ENCODE measurements at regions not wholly inside any gene's neighbourhood (a gene's known extent, or its start where the extent isn't known, plus 50 kb on each side); places are given as distances from the start of the nearest gene placed in this dataset.

DNA sequence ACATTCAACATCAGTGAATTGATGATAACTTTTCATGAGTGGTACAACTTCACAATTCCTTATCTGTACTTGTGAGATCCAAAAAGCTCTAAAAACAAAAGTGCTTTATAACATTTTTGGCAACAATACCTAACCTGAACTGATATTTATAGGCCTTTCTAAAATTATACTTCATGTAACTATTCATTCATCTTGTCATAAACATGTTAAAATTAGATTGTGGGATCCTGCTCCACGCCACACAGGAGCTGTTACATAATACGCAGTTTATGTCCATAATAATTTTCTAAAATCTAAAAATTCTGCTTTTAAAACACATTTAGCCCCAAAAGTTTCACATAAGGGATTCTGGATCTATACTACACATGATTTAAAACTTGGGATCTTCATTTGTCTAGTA is 908.5 kb upstream of the CHAC2 start:
- Histone ChIP-seq H3K36me3 (replicated peaks; ENCODE audit: insufficient read depth, low read depth) (no peaks in the 10 kb centered on the region), H3K9me3 (ENCODE audit: low read depth) (no peaks in the 10 kb centered on the region), H3K79me2 (no peaks in the 10 kb centered on the region), H3K27me3 (no peaks in the 10 kb centered on the region), H3K4me2 (no peak overlapping the region), H2AFZ (no peak overlapping the region), H3K4me1 (ENCODE audit: insufficient read depth) (no peaks in the 10 kb centered on the region), H4K20me1 (ENCODE audit: insufficient read depth, poor library complexity, severe bottlenecking) (no peaks in the 10 kb centered on the region), H3K4me3 (no peak overlapping the region), H3K27ac (no peak overlapping the region), H3K9me2 (replicated peaks; ENCODE audit: insufficient read depth) (no peaks in the 10 kb centered on the region)
- TF ChIP-seq EZH2phosphoT487 (IDR thresholded peaks at IDR 0.05; ENCODE audit: low read depth, severe bottlenecking, unreplicated experiment) (no peak), EZH2 (IDR thresholded peaks at IDR 0.05; ENCODE audit: borderline replicate concordance) (no peak)
- TF ChIP-seq, protein P1, sequence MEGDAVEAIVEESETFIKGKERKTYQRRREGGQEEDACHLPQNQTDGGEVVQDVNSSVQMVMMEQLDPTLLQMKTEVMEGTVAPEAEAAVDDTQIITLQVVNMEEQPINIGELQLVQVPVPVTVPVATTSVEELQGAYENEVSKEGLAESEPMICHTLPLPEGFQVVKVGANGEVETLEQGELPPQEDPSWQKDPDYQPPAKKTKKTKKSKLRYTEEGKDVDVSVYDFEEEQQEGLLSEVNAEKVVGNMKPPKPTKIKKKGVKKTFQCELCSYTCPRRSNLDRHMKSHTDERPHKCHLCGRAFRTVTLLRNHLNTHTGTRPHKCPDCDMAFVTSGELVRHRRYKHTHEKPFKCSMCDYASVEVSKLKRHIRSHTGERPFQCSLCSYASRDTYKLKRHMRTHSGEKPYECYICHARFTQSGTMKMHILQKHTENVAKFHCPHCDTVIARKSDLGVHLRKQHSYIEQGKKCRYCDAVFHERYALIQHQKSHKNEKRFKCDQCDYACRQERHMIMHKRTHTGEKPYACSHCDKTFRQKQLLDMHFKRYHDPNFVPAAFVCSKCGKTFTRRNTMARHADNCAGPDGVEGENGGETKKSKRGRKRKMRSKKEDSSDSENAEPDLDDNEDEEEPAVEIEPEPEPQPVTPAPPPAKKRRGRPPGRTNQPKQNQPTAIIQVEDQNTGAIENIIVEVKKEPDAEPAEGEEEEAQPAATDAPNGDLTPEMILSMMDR (IDR thresholded peaks at IDR 0.05; ENCODE audit: poor library complexity), result no peak
- DNase-seq (ENCODE audit: low spot score), result no peak
- WGBS (ENCODE audit: low lambda C conversion rate, missing lambda C conversion rate), result 87% methylated on average over 2 of the region's 2 CpGs

DNA sequence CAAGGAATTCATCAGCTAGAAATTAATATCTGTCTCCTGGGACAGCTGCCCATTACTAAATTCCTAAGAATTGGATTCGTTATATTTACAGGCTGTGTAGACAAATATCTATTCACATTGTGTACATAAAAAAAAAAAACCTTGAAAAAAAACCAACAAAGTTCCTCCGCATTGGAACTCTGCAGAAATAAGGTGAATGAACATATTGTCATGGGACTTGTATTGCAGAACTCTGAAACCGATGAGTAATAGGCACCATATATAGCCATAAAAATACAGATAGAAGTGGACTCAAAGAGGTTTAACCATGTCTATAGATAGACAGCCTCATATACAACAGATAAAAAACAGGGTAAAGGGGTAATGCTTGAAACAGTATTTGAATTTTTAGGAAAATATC is 909.9 kb upstream of the CHAC2 start:
- Histone ChIP-seq H3K4me2 (no peak overlapping the region), H3K79me2 (no peaks in the 10 kb centered on the region), H4K20me1 (ENCODE audit: insufficient read depth, poor library complexity, severe bottlenecking) (no peaks in the 10 kb centered on the region), H3K9me2 (replicated peaks; ENCODE audit: insufficient read depth) (no peaks in the 10 kb centered on the region), H3K4me3 (no peak overlapping the region), H3K27me3 (no peaks in the 10 kb centered on the region), H3K27ac (no peak overlapping the region), H3K36me3 (replicated peaks; ENCODE audit: insufficient read depth, low read depth) (no peaks in the 10 kb centered on the region), H2AFZ (no peak overlapping the region), H3K9me3 (ENCODE audit: low read depth) (no peaks in the 10 kb centered on the region), H3K4me1 (ENCODE audit: insufficient read depth) (no peaks in the 10 kb centered on the region)
- no peak for DNase-seq (ENCODE audit: low spot score)
- WGBS (ENCODE audit: low lambda C conversion rate, missing lambda C conversion rate), result 74% methylated on average over 3 of the region's 3 CpGs
- TF ChIP-seq EZH2phosphoT487 (IDR thresholded peaks at IDR 0.05; ENCODE audit: low read depth, severe bottlenecking, unreplicated experiment) (no peak), EZH2 (IDR thresholded peaks at IDR 0.05; ENCODE audit: borderline replicate concordance) (no peak)
- TF ChIP-seq, protein P1 (IDR thresholded peaks at IDR 0.05; ENCODE audit: poor library complexity), result no peak

DNA sequence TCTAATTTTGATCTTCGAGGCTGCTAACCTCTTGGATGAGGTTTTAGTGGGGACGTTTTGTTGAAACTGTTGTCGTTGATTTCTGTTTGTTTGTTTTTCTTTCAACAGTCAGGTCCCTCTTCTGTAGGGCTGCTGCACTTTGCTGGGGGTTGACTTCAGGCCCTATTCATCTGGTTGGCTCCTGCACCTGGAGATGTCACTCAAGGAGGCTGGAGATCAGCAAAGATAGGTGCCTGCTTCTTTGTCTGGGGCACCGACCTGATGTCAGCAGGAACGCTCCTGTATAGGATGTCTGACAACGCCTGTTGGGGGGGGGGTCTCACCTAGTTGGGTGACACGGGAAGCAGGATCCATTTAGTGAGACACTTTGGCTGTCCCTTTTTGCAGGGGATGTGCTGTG is 915.6 kb upstream of the CHAC2 start:
- WGBS (ENCODE audit: low lambda C conversion rate, missing lambda C conversion rate), result 90% methylated on average over 7 of the region's 7 CpGs
- Histone ChIP-seq H3K9me3 (ENCODE audit: low read depth) (no peaks in the 10 kb centered on the region), H4K20me1 (ENCODE audit: insufficient read depth, poor library complexity, severe bottlenecking) (no peaks in the 10 kb centered on the region), H3K79me2 (no peaks in the 10 kb centered on the region), H2AFZ (no peak overlapping the region), H3K9me2 (replicated peaks; ENCODE audit: insufficient read depth) (no peaks in the 10 kb centered on the region), H3K4me3 (no peak overlapping the region), H3K27ac (no peak overlapping the region), H3K27me3 (no peaks in the 10 kb centered on the region), H3K4me1 (ENCODE audit: insufficient read depth) (no peaks in the 10 kb centered on the region), H3K36me3 (replicated peaks; ENCODE audit: insufficient read depth, low read depth) (no peaks in the 10 kb centered on the region), H3K4me2 (no peak overlapping the region)
- TF ChIP-seq EZH2 (IDR thresholded peaks at IDR 0.05; ENCODE audit: borderline replicate concordance) (no peak), EZH2phosphoT487 (IDR thresholded peaks at IDR 0.05; ENCODE audit: low read depth, severe bottlenecking, unreplicated experiment) (no peak)
- TF ChIP-seq, protein P1 (IDR thresholded peaks at IDR 0.05; ENCODE audit: poor library complexity), result no peak
- DNase-seq (ENCODE audit: low spot score), result no peak
